CD8-positive, alpha-beta memory T cell (primary cell): ENCODE measurements at regions not wholly inside any gene's neighbourhood (a gene's known extent, or its start where the extent isn't known, plus 50 kb on each side); places are given as distances from the start of the nearest gene placed in this dataset.

Experiments used
- CTCF ChIA-PET: fragments of 350-600 bp; sonication (Branson Sonifier 250); formaldehyde crosslinking; loops from one replicate; lab custom pipeline; 2021; ENCODE audit warnings: antibody characterized with exemption; lab: Charles Lee
- POLR2A ChIA-PET: fragments of 350-600 bp; sonication (Branson Sonifier 250); formaldehyde crosslinking; loops from one replicate; lab custom pipeline; 2021; ENCODE audit warnings: antibody characterized with exemption; lab: Charles Lee
- DNase-seq, 5 donors: peaks; one replicate each; pipeline versions ENCODE4 v3.0.0 to v3.0.0-alpha.2; 2020 to 2022; ENCODE audit warnings: mixed read lengths in 1 of 5
- H3K27ac ChIP-seq: one replicate; pipeline ENCODE4 v1.7.0; 2013; ENCODE audit warnings: low read depth, mild to moderate bottlenecking, low read length, moderate library complexity
- H3K27me3 ChIP-seq: 2 replicates; pipeline ENCODE4 v1.7.0; 2013; ENCODE audit warnings: low read length, mild to moderate bottlenecking; ENCODE audit not compliant: insufficient read depth, poor library complexity, severe bottlenecking
- H3K36me3 ChIP-seq: 2 replicates; pipeline ENCODE4 v1.7.0; 2013; ENCODE audit warnings: mild to moderate bottlenecking, low read length, moderate library complexity; ENCODE audit not compliant: insufficient read depth
- H3K4me1 ChIP-seq: 2 replicates; pipeline ENCODE4 v1.7.0; 2013; ENCODE audit warnings: mild to moderate bottlenecking, low read length, moderate library complexity; ENCODE audit not compliant: insufficient read depth
- H3K4me3 ChIP-seq: 2 replicates; pipeline ENCODE4 v1.7.0; 2013; ENCODE audit warnings: mild to moderate bottlenecking, low read length
- H3K9me3 ChIP-seq: 2 replicates; pipeline ENCODE4 v1.7.0; 2013; ENCODE audit warnings: mild to moderate bottlenecking, low read length
- H3K27ac Mint-ChIP-seq, 8 donors: one replicate each; pipeline ENCODE4 v1.8.0; 2020 to 2021; ENCODE audit warnings: mixed read lengths in 8 of 8, mild to moderate bottlenecking in 6 of 8, inconsistent platforms in 3 of 8, moderate library complexity in 3 of 8
- H3K27me3 Mint-ChIP-seq, 2 donors: one replicate each; pipeline ENCODE4 v1.8.0; 2020 to 2021; ENCODE audit warnings: mixed read lengths in 2 of 2, mild to moderate bottlenecking in 1 of 2, moderate library complexity in 1 of 2
- H3K36me3 Mint-ChIP-seq, 3 donors: one replicate each; pipeline ENCODE4 v1.8.0; 2020 to 2021; ENCODE audit warnings: mixed read lengths in 3 of 3, inconsistent platforms in 1 of 3, mild to moderate bottlenecking in 1 of 3
- H3K4me1 Mint-ChIP-seq, 3 donors: one replicate each; pipeline ENCODE4 v1.8.0; 2020 to 2021; ENCODE audit warnings: mixed read lengths in 3 of 3, inconsistent platforms in 1 of 3, mild to moderate bottlenecking in 1 of 3
- H3K4me3 Mint-ChIP-seq, 7 donors: one replicate each; pipeline ENCODE4 v1.8.0; 2020 to 2021; ENCODE audit warnings: mixed read lengths in 7 of 7, mild to moderate bottlenecking in 6 of 7, moderate library complexity in 4 of 7, inconsistent platforms in 2 of 7
- H3K9me3 Mint-ChIP-seq, 5 donors: one replicate each; pipeline ENCODE4 v1.8.0; 2020 to 2022; ENCODE audit warnings: mixed read lengths in 5 of 5, mild to moderate bottlenecking in 3 of 5, moderate library complexity in 2 of 5, inconsistent platforms in 1 of 5

- no peaks in the 10 kb centered on the region for H3K9me3 ChIP-seq
- ChIA-PET CTCF (no interaction called here), POLR2A (no interaction called here)
- H3K27me3 Mint-ChIP-seq, result peaks cover 9 to 19% of the 10 kb centered on the region in 2 donors
- no peak overlapping the region for H3K4me3 ChIP-seq
- no peaks in the 10 kb centered on the region for H3K36me3 Mint-ChIP-seq
- no peaks in the 10 kb centered on the region for H3K4me1 ChIP-seq
- no peak overlapping the region for H3K4me3 Mint-ChIP-seq
- no peak for DNase-seq
- H3K4me1 Mint-ChIP-seq, result peaks cover 0 to 6% (median 0%) of the 10 kb centered on the region in 3 donors
- H3K36me3 ChIP-seq, result no peaks in the 10 kb centered on the region
- H3K27me3 ChIP-seq, result no peaks in the 10 kb centered on the region
- H3K27ac ChIP-seq, result no peak overlapping the region
- H3K9me3 Mint-ChIP-seq, result no peaks in the 10 kb centered on the region
- H3K27ac Mint-ChIP-seq, result no peak overlapping the region
Measured at GRCh38 chr2:134770702-134771101, 51.9 kb upstream of the TMEM163 start.

- H3K27me3 ChIP-seq, result no peaks in the 10 kb centered on the region
- DNase-seq, result no peak
- CTCF ChIA-PET, result no interaction called here
- Mint-ChIP-seq H3K9me3 (no peaks in the 10 kb centered on the region), H3K27ac (no peak overlapping the region), H3K4me3 (no peak overlapping the region), H3K4me1 (peaks cover 0 to 6% (median 0%) of the 10 kb centered on the region in 3 donors), H3K36me3 (no peaks in the 10 kb centered on the region), H3K27me3 (peaks cover 7 to 14% of the 10 kb centered on the region in 2 donors)
- no peaks in the 10 kb centered on the region for H3K9me3 ChIP-seq
- H3K27ac ChIP-seq, result no peak overlapping the region
- no peaks in the 10 kb centered on the region for H3K4me1 ChIP-seq
- POLR2A ChIA-PET, result no interaction called here
- no peaks in the 10 kb centered on the region for H3K36me3 ChIP-seq
- no peak overlapping the region for H3K4me3 ChIP-seq
Measured at GRCh38 chr2:134771313-134771801, 52.6 kb upstream of the TMEM163 start.

GRCh38 chr2:134772493-134773169 lies 53.8 kb upstream of the TMEM163 start:
- peaks cover 2 to 3% of the 10 kb centered on the region in 2 donors for H3K27me3 Mint-ChIP-seq
- peaks cover 0 to 6% (median 0%) of the 10 kb centered on the region in 3 donors for H3K4me1 Mint-ChIP-seq
- Histone ChIP-seq H3K4me3 (no peak overlapping the region), H3K9me3 (no peaks in the 10 kb centered on the region), H3K36me3 (no peaks in the 10 kb centered on the region), H3K27me3 (no peaks in the 10 kb centered on the region), H3K4me1 (no peaks in the 10 kb centered on the region), H3K27ac (no peak overlapping the region)
- no peaks in the 10 kb centered on the region for H3K9me3 Mint-ChIP-seq
- no peak overlapping the region for H3K4me3 Mint-ChIP-seq
- CTCF ChIA-PET, result no interaction called here
- no peaks in the 10 kb centered on the region for H3K36me3 Mint-ChIP-seq
- POLR2A ChIA-PET, result no interaction called here
- H3K27ac Mint-ChIP-seq, result no peak overlapping the region
- DNase-seq, result no peak

GRCh38 chr2:134773335-134773734 lies 54.5 kb upstream of the TMEM163 start:
- CTCF ChIA-PET, result no interaction called here
- POLR2A ChIA-PET, result no interaction called here
- Histone ChIP-seq H3K27me3 (no peaks in the 10 kb centered on the region), H3K4me3 (no peak overlapping the region), H3K9me3 (no peaks in the 10 kb centered on the region), H3K27ac (no peak overlapping the region), H3K4me1 (no peaks in the 10 kb centered on the region), H3K36me3 (no peaks in the 10 kb centered on the region)
- Mint-ChIP-seq H3K36me3 (no peaks in the 10 kb centered on the region), H3K4me1 (peaks cover 0 to 6% (median 0%) of the 10 kb centered on the region in 3 donors), H3K9me3 (no peaks in the 10 kb centered on the region), H3K27me3 (peaks cover 2 to 3% of the 10 kb centered on the region in 2 donors), H3K27ac (no peak overlapping the region), H3K4me3 (no peak overlapping the region)
- DNase-seq, result no peak

GRCh38 chr2:134773759-134774742 lies 55.3 kb upstream of the TMEM163 start:
- Histone ChIP-seq H3K27me3 (no peaks in the 10 kb centered on the region), H3K4me3 (no peak overlapping the region), H3K36me3 (no peaks in the 10 kb centered on the region), H3K27ac (no peak overlapping the region), H3K9me3 (no peaks in the 10 kb centered on the region), H3K4me1 (no peaks in the 10 kb centered on the region)
- no peak for DNase-seq
- Mint-ChIP-seq H3K36me3 (no peaks in the 10 kb centered on the region), H3K4me3 (no peak overlapping the region), H3K27ac (no peak overlapping the region), H3K4me1 (peaks cover 0 to 6% (median 0%) of the 10 kb centered on the region in 3 donors), H3K9me3 (no peaks in the 10 kb centered on the region), H3K27me3 (peaks cover 2 to 3% of the 10 kb centered on the region in 2 donors)
- ChIA-PET CTCF (no interaction called here), POLR2A (no interaction called here)

- no peak for DNase-seq
- POLR2A ChIA-PET, result no interaction called here
Measured at GRCh38 chr2:134774786-134775641, 56.2 kb upstream of the TMEM163 start.

GRCh38 chr2:134776836-134777235 lies 58.0 kb upstream of the TMEM163 start:
- CTCF ChIA-PET, result no interaction called here
- peaks cover 2 to 14% (median 5%) of the 10 kb centered on the region in 3 donors for H3K4me1 Mint-ChIP-seq
- Histone ChIP-seq H3K4me1 (no peaks in the 10 kb centered on the region), H3K27me3 (no peaks in the 10 kb centered on the region), H3K36me3 (no peaks in the 10 kb centered on the region), H3K27ac (no peak overlapping the region), H3K9me3 (no peaks in the 10 kb centered on the region), H3K4me3 (no peak overlapping the region)
- peaks cover 6 to 11% of the 10 kb centered on the region in 2 donors for H3K27me3 Mint-ChIP-seq
- POLR2A ChIA-PET, result no interaction called here
- no peaks in the 10 kb centered on the region for H3K36me3 Mint-ChIP-seq
- H3K27ac Mint-ChIP-seq, result no peak overlapping the region
- no peak overlapping the region for H3K4me3 Mint-ChIP-seq
- H3K9me3 Mint-ChIP-seq, result no peaks in the 10 kb centered on the region
- no peak for DNase-seq

More at GRCh38 chr2:134774786-134775641, 56.2 kb upstream of the TMEM163 start:
- H3K4me3 ChIP-seq, result no peak overlapping the region
- no peak overlapping the region for H3K4me3 Mint-ChIP-seq
- H3K27me3 ChIP-seq, result no peaks in the 10 kb centered on the region
- CTCF ChIA-PET, result no interaction called here
- no peaks in the 10 kb centered on the region for H3K36me3 ChIP-seq
- H3K4me1 ChIP-seq, result no peaks in the 10 kb centered on the region
- H3K36me3 Mint-ChIP-seq, result no peaks in the 10 kb centered on the region
- no peaks in the 10 kb centered on the region for H3K9me3 ChIP-seq
- no peaks in the 10 kb centered on the region for H3K9me3 Mint-ChIP-seq
- H3K27me3 Mint-ChIP-seq, result peaks cover 6 to 9% of the 10 kb centered on the region in 2 donors
- H3K4me1 Mint-ChIP-seq, result peaks cover 0 to 6% (median 0%) of the 10 kb centered on the region in 3 donors
- no peak overlapping the region for H3K27ac ChIP-seq
- H3K27ac Mint-ChIP-seq, result no peak overlapping the region
